Vagina (tissue), 2 donors: ENCODE measurements at regions not wholly inside any gene's neighbourhood (a gene's known extent, or its start where the extent isn't known, plus 50 kb on each side); places are given as distances from the start of the nearest gene placed in this dataset.

ENCODE experiments used
- CTCF ChIP-seq, 3 experiments: fragments of 450-650 bp in 2 of 3; fragments of 200-600 bp in 1 of 3; sonication (generic) in 1 of 3; IDR thresholded peaks; one replicate each; pipeline ENCODE4 v1.5.1; 2017 to 2019; ENCODE audit warnings: antibody characterized with exemption in 3 of 3, mild to moderate bottlenecking in 2 of 3, moderate library complexity in 2 of 3
- POLR2A ChIP-seq, 2 donors: fragments of 450-650 bp; IDR thresholded peaks; one replicate each; pipeline ENCODE4 v1.6.1; 2017; ENCODE audit warnings: antibody characterized with exemption in 2 of 2, mild to moderate bottlenecking in 2 of 2, moderate library complexity in 2 of 2
- POLR2AphosphoS5 ChIP-seq, 2 donors: sonication (generic); formaldehyde crosslinking; IDR thresholded peaks; one replicate each; pipeline ENCODE4 v1.9.0; 2017; ENCODE audit warnings: antibody characterized with exemption in 2 of 2, mild to moderate bottlenecking in 2 of 2, low read depth in 1 of 2; ENCODE audit not compliant: insufficient read depth in 1 of 2

GRCh38 chr5:25891691-25892090, 1146.7 kb downstream of the CDH9 start:
- TF ChIP-seq CTCF (IDR thresholded peaks at IDR 0.05) = no peak
- no peak for TF ChIP-seq POLR2AphosphoS5 (IDR thresholded peaks at IDR 0.05; ENCODE audit: insufficient read depth in 1 of 2, low read depth in 1 of 2)
- no peak for TF ChIP-seq POLR2A (IDR thresholded peaks at IDR 0.05)
